Left forelimb (tissue), 1 donor: ENCODE measurements at regions not wholly inside any gene's neighbourhood (a gene's known extent, or its start where the extent isn't known, plus 50 kb on each side); places are given as distances from the start of the nearest gene placed in this dataset.
A peak's percentile ranks its signal among the peaks of the same experiment; 100 is the strongest.
"Not testable (repeated sequence)": the region's sequence is repeated elsewhere in the genome, so short reads cannot be mapped to it uniquely, and the experiment has no call there.

ENCODE experiments used
- DNase-seq: peaks from one replicate; pipeline ENCODE4 v3.0.0-alpha.2; 2018; ENCODE audit warnings: low spot score

DNA sequence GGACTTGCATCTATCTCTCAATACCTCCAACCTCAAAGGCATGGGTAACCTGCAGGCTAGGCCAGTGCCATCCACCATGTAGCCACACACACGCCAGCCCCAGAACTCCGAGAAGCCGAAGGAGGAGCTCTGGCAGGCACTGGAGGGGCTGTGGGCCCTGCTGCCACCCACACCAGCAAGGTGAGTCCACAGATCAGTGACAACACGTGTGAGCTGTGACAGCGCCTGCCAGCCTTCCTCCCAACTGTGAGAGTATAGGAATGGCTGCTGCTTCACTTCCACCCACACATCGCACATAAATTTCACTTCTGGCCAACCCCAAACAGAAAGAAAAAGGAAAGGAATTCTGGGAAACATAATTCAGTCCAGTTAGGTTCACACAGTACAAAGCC is 422.6 kb downstream of the BCOR start:
- DNase-seq = no peak

DNA sequence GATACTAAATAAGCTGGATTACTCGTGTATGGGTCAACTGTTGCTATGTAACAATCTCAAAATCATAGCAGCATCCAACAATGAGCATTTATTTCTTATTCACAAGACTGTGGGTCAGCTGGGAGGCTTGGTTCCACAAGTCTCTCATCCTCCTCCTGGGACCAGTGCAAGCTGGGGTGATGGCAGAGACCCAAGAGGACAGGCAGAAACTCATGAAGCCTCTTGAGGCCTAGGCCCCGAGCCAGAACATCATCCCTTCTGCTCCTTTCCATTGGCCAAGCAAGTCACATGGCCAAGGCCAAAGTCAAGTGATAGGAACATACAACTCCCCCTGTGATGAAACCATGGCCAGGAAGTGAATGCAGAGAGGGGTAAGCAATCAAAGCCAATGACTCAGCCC is 422.1 kb downstream of the BCOR start:
- no peak for DNase-seq

DNA sequence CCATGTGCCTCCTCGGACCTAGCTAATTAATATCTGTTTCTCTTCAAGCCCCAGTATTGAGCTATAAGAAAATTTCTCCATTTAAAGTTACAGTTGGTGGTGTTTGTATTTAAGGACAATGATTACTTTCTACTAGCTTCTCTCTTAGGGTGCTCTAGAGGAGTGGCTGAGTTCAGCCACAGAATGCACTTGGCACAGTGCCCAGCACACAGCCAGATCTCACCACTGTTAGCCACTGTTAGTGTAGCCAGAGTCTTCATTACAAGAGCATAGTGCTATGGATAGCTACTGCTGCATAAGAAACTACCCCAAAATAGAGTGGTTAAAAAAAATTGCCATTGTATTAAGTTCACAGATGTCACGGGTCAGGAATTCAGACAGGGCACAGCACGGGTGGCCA is 421.3 kb downstream of the BCOR start:
- DNase-seq = no peak

DNA sequence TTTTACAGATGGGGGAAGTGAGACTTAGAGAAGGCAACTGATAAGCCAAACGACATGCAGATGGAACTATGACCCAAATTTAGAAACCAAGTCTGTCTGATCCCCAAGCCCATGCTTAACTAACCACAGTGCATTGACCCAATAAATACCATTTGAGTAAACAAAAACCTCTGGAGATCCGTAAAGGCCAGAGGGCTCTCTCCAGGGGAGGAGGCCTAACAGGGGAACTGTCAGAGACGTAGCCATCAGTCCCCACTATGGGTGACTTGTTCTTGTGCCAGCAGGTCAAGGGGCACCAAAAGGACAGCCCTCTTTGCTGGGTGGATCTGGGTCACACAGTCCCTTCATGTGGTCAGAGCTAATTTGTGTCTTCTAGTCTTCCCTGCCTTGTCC is 420.2 kb downstream of the BCOR start:
- no peak for DNase-seq

DNA sequence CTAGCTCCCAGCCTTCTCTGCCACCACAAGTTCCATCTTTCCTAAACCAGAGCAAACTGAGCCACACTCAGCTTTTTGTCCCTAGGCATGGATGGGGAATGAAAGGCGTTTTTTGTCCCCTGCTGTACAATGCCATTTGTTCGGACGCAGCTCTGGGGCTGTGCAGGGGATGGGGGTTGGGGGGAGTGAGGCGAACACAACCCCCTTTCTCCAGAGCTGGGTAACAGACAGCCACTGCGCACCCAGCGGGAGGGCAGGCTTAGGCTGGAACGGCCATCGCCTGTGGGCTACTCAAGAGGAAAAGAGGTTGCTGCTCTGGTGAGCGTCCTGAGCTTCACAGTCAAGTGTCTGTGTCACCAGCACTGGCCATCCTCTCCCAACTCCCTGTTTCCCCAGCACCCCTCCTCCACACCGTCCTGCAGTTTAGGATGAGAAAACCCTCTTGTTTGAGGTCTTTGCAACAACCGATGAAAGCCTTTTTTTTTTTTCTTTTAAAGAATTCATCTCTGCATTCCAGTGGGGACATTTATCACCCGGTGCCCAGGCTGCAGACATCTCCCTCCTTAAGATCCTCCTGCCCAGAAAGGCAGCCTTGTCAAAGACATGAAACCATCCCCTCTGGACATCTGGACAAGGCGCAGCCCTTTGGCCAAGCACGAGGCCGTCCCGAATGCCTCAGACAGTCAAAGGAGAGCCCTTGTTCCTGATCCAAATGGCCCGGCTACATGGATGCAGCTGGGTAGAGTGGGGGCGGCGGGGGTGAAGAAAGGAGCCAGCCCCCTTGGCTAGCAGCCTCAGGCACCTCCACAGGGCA is 419.6 kb downstream of the BCOR start:
- DNase-seq = no peak

DNA sequence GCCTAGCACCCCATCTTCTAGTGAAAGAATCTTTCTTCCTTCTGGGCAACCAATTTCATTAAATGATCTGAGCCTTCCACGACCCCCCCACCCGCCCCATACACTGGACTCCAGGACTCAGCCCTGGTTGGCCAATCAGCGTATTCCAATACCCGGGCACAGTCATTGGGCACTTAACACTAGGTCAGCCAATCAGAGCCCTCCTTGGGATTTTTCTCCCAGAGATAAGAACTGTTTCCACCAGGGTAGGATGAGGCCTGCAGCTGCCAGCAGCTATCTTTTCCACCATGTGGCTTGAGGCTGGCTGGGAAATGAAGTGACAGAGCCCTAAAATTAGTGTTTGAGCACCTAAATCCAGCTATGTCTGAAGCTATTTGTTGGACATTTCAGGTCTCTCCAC is 418.8 kb downstream of the BCOR start:
- no peak for DNase-seq

DNA sequence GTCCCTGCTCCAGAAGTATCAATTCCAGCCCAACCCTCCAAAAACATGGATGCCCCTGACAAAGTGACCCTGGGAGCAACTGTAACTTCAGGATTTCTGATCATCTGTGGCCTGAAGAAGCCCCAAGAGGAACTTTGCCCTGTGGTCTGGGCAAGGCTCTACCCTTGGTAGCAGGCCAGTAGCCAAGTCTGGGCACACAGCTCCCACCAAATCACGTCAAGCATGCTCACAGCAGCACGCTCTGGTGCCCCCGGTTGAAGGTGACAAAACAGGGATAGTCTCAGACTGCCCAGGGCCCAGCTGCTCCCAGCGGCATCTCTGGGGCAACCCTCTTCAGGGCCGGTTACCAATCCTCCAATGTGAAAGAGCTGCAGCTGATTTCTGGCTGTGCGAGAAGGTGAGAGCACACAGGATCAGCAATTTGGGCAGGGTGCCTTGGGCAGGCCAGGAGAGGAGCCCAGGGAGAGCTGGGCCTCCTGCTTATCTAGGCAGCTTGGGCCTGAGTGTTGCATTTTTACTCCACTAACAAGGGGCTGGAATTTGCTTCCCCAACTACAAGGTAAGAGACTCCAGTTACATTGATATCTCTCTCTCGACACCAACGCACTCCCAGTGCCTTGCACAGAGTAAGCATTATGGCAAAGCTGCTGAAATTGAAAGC is 418.1 kb downstream of the BCOR start:
- DNase-seq = no peak

DNA sequence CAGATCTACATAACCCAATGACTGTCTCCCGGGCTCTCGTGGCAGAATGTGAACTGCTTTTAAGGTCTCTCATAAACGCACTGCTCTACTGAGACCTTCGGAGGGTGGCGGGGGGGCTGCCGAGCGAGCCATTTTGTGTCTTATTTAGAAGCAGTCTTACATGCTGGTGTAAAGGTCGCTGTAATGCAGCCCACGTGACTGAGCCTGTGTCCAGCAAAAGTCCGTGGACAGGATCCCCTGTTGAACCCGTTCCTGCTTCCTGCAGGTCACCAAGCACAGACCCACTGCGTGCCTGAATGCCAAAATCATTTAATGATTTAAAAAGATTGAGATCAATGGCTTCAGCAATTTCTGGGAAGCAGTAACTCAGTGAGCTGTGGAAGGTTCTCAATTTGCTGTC is 415.9 kb downstream of the BCOR start:
- DNase-seq = no peak

DNA sequence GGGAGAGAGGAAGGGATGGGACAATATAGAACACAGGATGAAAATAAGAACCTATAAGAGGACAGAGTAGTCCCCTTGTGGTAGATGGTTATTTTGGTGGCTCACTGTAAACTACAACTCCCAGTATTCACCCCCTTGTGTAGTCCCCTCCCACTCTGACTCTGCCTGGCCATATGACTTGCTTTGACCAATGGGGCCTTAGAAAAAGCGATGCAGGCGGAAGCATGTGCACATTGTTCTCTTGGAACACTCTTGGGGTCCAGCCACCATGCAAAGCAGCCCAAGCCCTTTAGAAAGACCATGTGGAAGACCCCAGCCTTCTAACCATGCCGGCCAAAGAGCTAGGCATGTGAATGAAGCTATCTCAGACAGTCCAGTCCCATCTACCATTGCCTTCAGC is 415.0 kb downstream of the BCOR start:
- no peak for DNase-seq

DNA sequence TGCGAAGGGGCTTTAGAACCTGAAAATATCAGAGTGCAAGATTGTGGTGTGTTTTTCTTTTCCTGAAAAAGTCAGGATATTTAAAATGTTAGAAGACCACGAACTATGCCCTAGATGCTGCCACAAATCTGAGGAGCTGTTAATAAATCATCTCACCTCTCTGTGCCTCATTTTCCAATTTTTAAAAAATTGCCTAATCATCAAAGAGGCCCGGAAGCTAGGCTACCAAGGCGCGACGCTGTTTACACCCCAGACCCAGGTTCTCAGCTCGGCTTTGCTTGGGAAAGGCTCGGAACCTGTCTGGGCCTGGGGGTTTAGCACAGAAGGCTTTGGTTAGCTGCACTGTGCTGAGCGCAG is 409.6 kb downstream of the BCOR start:
- no peak for DNase-seq

DNA sequence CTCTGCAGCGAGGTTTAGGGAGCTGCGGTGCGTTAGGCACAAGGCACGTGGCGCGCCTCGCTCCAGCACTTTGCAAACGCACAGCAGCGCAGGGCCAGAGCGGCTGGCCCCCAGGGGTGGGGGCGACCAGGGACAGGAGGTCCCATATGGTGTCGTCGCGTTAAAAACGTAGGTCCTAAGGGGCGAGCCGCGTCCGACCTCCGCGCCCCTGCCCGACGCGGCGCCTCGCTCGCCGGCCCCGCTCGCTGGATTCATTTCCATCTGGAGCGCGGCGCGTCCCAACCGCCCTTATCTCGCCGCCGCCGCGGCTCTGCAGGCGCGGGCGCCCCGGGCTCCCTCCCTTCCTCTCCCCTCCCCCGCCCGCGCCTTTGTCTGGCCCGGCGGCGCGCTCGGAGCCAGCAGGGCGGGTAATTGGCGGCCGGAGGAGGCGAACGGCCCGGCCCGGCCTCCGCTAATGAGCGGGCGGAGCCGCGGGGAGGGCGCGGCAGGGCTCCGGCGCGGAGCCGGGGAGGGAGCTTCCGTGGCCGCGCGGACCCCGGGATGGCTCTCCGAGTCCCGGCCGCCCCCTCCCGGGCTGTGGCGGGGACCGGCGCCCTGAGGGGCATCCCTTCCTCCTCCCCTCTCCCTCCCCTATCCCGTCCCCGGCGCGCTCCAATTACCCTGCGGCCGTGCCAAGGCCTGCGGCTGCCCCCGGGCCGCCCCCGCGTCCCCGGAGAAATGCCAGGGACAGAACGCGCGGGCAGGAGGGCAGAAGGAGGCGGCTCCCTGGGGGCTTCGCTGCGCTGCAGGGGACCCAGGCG is 409.0 kb downstream of the BCOR start:
- peak; percentile 73 for DNase-seq

DNA sequence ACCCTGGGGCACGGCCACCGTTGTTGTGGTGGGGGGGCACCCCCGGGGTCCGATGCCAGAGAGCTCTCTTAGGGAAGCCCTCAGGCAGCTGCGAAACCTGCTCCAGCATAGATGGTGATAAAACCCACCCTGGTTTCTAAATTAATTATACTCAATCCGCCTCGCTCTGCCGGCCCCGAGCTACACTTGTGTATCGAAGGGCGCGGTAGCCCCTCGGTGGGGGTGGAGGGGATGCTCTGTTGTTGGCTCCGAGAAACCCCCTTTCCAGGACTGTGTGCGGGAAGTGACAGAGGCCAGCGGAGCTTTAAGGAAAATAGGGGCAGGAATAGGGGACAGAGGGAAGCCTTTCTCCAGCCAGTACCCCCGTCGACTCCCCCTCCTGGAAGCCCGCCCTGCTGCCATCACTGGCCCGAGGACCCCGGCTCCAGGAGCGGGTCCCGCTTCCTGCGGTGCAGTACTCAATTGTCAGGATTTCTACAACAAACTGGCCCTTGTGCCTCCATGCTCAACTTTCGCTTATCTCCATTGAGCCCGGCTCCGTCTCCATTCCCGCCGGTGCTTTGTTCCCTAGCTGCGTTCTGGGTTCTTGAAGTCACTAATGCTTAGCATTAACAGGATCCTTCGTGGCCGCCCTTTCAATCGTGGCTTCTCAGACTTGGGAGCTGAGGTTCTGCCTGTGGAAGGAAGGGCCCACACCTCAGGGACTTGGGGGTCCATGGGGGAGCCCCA is 408.2 kb downstream of the BCOR start:
- DNase-seq = no peak

DNA sequence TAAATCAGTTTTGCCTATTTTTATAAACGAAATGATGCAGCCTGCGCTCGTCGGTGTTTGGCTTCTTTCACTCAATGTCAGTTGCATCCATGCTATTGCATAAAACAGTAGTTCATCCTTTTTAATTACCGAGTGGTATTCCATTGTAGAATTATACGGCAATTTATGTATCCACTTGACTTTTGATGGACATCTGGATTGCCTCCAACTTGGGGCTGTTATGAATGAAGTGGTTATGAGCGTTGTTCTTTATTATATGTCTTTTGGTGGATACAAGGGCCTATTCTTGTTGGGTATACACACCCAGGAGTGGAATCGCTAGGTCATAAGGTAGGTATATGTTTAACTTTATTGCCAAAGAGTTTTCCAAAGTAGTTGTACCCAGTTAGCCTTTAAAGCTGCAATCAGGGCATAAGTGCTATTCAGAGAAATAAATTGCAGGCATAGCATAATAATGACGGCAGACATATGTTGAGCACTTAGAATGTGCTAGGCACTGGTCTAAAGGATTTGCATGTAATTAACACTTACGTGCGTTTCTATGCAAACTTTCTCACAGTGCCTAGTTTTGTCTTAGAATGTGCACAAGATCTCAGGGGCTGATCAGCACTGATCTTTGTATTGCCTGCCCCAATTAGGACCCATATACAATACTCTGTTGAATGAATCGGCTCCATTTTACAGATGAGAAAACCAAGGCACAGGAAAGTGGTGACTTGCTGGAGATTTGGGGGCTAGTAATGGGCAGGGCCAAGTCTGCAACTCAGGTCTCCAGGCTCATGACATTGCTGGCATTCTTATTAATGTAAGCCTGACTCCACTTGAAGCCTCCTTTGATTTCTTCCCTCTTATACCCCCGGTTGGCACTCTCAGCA is 407.0 kb downstream of the BCOR start:
- no peak for DNase-seq

DNA sequence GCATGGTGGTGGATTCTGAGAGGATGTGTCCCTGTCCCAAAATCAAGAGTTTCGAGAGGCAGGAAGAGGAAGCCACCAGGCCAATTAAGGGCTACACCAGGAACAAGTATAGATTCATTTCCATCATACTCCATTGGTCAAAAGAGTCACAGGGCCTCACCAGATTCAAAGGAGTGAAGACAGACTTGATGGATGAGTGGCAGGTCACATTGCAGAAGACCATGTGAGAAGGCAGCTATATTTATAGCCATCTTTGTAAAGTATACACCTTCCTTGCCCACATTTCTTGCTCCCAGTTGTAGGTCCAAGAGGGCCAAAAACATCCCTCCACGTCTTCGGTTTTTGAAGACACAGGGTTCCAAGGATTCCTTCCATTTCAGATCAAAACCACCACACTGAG is 406.0 kb downstream of the BCOR start:
- no peak for DNase-seq

DNA sequence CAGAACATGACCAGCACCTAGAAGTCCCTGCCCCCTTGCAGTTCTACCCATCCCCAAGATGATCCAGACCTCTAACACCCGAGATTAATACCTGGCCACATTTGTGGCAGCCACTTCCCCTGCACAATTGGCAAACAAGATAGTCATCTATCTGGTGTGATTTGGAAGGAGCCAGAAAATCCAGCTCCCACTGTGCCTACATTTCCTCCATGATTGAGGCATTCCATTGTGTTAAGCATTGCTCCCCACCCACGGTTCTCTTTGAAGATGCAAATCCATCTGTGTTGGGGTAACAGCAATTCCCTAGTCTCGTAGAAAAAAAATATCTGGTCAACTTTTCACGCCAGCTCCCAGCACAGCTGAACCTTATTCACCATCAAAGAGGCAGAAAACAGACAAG is 405.0 kb downstream of the BCOR start:
- no peak for DNase-seq

DNA sequence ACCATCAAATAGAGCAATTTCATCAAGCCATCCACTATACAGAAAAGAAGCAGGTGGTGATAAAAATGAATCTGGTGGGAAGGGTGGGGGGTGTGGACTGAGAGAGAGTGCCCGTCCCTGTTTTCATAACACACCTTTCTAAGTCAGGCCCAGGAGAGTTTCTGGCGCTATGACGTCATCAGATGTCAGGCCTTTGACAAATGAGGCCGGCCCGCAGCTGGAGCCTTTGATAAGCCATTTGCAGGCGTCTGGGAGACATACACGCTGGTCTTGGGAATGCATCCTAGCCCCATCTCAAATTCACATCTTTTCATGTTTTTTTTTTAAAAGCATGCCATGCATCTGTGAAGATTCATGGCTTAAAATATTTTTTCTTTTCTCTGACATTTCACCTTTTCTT is 404.5 kb downstream of the BCOR start:
- no peak for DNase-seq

DNA sequence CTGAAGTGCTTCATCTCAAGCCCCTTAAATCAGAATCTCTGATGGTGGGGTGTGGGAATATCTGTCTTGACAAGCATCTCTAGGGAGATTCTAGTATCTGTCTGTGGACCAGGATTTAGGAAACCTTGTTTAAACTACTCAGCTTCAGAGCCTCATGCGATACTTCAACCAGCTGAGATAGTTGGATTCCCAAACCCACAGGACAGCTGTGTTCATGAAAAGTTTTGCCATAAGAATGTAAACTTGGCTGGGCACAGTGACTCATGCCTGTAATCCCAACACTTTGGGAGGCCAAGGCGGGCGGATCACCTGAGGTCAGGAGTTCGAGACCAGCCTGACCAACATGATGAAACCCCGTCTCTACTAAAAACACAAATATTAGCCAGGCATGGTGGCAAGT is 395.1 kb downstream of the BCOR start:
- DNase-seq = not testable (repeated sequence)

DNA sequence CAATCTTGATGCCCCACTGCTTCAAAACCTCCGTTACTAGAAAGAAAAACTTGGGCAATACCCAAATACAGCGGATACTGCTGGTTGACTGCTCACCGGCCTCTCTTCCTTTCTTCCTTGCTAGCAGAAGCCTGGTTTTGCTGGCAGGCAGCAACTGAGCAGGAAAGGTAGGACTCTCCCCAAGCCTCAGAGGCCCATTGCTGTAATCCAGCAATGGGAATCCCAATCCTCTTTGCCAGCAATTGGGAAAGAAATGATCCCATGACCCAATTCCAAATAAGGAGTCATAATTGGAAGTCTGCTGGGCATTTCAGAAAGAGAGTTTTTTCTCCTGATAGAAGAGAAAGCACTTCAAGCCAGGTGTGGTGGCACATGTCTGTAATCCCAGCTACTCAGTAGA is 394.5 kb downstream of the BCOR start:
- no peak for DNase-seq

DNA sequence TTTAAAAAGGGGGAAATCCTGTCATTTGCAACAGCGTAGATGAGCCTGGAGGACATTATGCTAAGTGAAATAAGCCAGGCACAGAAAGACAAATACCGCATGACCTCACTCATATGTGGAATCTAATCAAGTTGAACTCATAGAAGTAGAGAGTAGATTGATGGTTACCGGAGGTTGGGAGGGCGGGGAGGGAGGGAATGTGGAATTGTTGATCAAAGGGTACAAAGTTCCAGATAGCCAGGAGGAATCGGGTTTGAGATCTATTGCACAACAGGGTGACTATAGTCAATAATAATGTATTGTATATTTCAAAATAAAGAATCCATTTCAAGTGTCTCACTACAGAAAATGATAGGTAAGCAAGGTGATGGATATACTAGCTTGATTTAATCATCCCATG is 393.2 kb downstream of the BCOR start:
- no peak for DNase-seq

DNA sequence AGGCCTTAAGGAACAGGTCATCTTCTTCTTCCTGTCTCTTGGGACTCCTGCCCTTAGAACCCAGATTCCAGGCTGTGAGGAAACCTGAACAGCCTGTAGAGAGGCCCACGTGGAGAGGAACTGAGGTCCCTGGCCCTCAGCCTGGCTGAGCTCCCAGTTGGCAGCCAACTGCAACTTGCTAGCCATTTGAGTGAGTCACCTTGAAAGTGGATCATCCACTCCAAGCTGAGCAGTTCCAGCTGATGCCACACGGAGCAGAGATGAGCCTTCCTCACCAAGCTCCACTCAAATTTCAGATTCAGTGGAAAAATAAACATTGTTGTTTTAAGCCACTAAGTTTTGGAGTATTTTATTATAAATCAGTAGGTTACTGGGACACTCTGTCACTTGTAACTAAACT is 392.5 kb downstream of the BCOR start:
- no peak for DNase-seq

DNA sequence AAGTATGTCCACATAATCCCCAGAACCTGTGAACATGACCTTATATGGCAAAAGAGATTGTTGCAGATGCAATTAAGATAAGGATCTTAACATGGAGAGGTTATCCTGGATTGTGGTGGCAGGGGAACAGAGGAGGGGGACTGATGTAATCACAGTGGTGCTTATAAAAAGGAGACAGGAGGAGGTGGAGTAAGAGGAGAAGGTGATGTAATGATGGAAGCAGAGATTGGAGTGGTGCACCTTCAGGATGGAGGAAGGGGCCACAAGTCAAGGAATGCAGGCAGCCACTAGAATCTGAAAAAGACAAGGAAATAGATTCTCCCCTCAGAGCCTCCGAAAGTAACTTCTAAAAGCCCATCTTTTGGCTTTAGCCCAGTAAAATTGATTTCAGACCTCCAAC is 388.4 kb downstream of the BCOR start:
- no peak for DNase-seq

DNA sequence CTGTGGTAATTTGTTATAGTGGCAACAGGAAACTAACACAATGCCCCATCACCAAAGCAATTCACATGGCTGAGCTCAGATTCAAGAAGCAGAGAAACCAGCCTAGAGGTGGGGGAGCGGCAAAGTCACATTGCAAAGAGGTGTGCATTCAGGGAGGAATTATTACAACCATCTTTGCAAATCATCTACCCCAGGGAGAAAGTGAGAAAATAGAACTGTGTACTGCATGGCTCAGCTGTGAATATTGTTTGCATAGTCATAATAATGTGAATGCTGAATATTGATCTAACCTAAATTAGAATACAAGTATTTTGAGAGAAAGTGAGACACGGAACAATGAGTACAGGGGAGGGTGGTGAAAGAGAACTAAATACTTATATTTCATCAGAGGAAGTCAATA is 387.9 kb downstream of the BCOR start:
- no peak for DNase-seq
